ENCODE measurements at regions not wholly inside any gene's neighbourhood (a gene's known extent, or its start where the extent isn't known, plus 50 kb on each side); places are given as distances from the start of the nearest gene placed in this dataset.

- TF ChIP-seq KLF13 (CRISPR knock-in tag; IDR thresholded peaks at IDR 0.05) (no peak), KLF6 (CRISPR knock-in tag; IDR thresholded peaks at IDR 0.05) (no peak)
Observed at GRCh38 chr5:77143998-77144836, 57.1 kb upstream of the ZBED3 start.
